ENCODE measurements at regions not wholly inside any gene's neighbourhood (a gene's known extent, or its start where the extent isn't known, plus 50 kb on each side); places are given as distances from the start of the nearest gene placed in this dataset.

- H3K36me3 ChIP-seq = no peaks in the 10 kb centered on the region
- TF ChIP-seq CTCF (IDR thresholded peaks at IDR 0.05) = no peak
- H3K4me1 ChIP-seq = no peaks in the 10 kb centered on the region
- no peak for ATAC-seq
- H3K27me3 ChIP-seq (ENCODE audit: low read depth) = no peaks in the 10 kb centered on the region
- no peak for DNase-seq
- H3K9me3 ChIP-seq = no peaks in the 10 kb centered on the region
- intact Hi-C loops (cut with DNase I) = no loop called here
- no peak overlapping the region for H3K4me3 ChIP-seq
- no peak overlapping the region for H3K27ac ChIP-seq
Observed at GRCh38 chr13:103517066-103517767, 451.0 kb upstream of the SLC10A2 start.

GRCh38 chr13:103516015-103516795, 450.0 kb upstream of the SLC10A2 start:
- ATAC-seq = no peak
- no peaks in the 10 kb centered on the region for H3K27me3 ChIP-seq (ENCODE audit: low read depth)
- intact Hi-C loops (cut with DNase I) = no loop called here
- H3K4me3 ChIP-seq = no peak overlapping the region
- H3K9me3 ChIP-seq = no peaks in the 10 kb centered on the region
- H3K4me1 ChIP-seq = no peaks in the 10 kb centered on the region
- TF ChIP-seq CTCF (IDR thresholded peaks at IDR 0.05) = no peak
- H3K36me3 ChIP-seq = no peaks in the 10 kb centered on the region
- H3K27ac ChIP-seq = no peak overlapping the region
- no peak for DNase-seq

- Histone ChIP-seq H3K27ac (no peak overlapping the region), H3K27me3 (ENCODE audit: low read depth) (no peaks in the 10 kb centered on the region), H3K4me3 (no peak overlapping the region), H3K9me3 (no peaks in the 10 kb centered on the region), H3K36me3 (no peaks in the 10 kb centered on the region), H3K4me1 (no peaks in the 10 kb centered on the region)
- ATAC-seq (no peak), DNase-seq (no peak)
- intact Hi-C loops (cut with DNase I) = no loop called here
- TF ChIP-seq CTCF (IDR thresholded peaks at IDR 0.05) = no peak
Observed at GRCh38 chr13:103515410-103515809, 449.2 kb upstream of the SLC10A2 start.

- DNase-seq (no peak), ATAC-seq (no peak)
- intact Hi-C loops (cut with DNase I) = no loop called here
- Histone ChIP-seq H3K9me3 (no peaks in the 10 kb centered on the region), H3K36me3 (no peaks in the 10 kb centered on the region), H3K27me3 (ENCODE audit: low read depth) (no peaks in the 10 kb centered on the region), H3K4me3 (no peak overlapping the region), H3K27ac (no peak overlapping the region), H3K4me1 (no peaks in the 10 kb centered on the region)
- no peak for TF ChIP-seq CTCF (IDR thresholded peaks at IDR 0.05)
Observed at GRCh38 chr13:103514619-103515018, 448.4 kb upstream of the SLC10A2 start.

- no peaks in the 10 kb centered on the region for H3K36me3 ChIP-seq
- DNase-seq (no peak), ATAC-seq (no peak)
- intact Hi-C loops (cut with DNase I) = no loop called here
- H3K4me1 ChIP-seq = no peaks in the 10 kb centered on the region
- no peak overlapping the region for H3K4me3 ChIP-seq
- TF ChIP-seq CTCF (IDR thresholded peaks at IDR 0.05) = no peak
- no peaks in the 10 kb centered on the region for H3K9me3 ChIP-seq
- no peak overlapping the region for H3K27ac ChIP-seq
- H3K27me3 ChIP-seq (ENCODE audit: low read depth) = no peaks in the 10 kb centered on the region
Observed at GRCh38 chr13:103514188-103514587, 448.0 kb upstream of the SLC10A2 start.
